Prostate gland (tissue), 2 donors: ENCODE measurements at regions not wholly inside any gene's neighbourhood (a gene's known extent, or its start where the extent isn't known, plus 50 kb on each side); places are given as distances from the start of the nearest gene placed in this dataset.
A peak's percentile ranks its signal among the peaks of the same experiment; 100 is the strongest.

Source experiments
- DNase-seq: peaks from one replicate; pipeline ENCODE4 v3.0.0-alpha.2; 2019; ENCODE audit warnings: low spot score
- H3K27ac ChIP-seq, 2 donors: fragments of 200-600 bp; sonication (generic); 2 replicates each; pipeline ENCODE4 v1.5.1; 2017 to 2019
- H3K27me3 ChIP-seq: fragments of 200-600 bp; sonication (generic); replicated peaks from 2 replicates; pipeline ENCODE4 v1.5.1; 2019; ENCODE audit not compliant: insufficient read depth
- H3K36me3 ChIP-seq, 2 donors: fragments of 200-600 bp; sonication (generic); 1 replicate in 1 of 2; 2 replicates in 1 of 2; pipeline versions ENCODE4 v1.5.1 to v1.8.1; 2017 to 2019
- H3K4me1 ChIP-seq: fragments of 200-600 bp; sonication (generic); replicated peaks from 2 replicates; pipeline ENCODE4 v1.5.1; 2019
- H3K4me3 ChIP-seq, 2 donors: fragments of 200-600 bp; sonication (generic); 2 replicates each; pipeline ENCODE4 v1.5.1; 2017 to 2019
- H3K9me3 ChIP-seq: fragments of 200-600 bp; sonication (generic); 2 replicates; pipeline ENCODE4 v1.5.1; 2017
- POLR2A ChIP-seq: fragments of 450-650 bp; IDR thresholded peaks from one replicate; pipeline ENCODE4 v1.6.1; 2016; ENCODE audit warnings: antibody characterized with exemption, mild to moderate bottlenecking
- POLR2AphosphoS5 ChIP-seq: sonication (generic); formaldehyde crosslinking; IDR thresholded peaks from one replicate; pipeline ENCODE4 v1.6.1; 2017; ENCODE audit warnings: antibody characterized with exemption
- WGBS: methylation state at CpG from one replicate; pipeline ENCODE4 v1.1.5; 2018; 5-methylcytosine and 5-hydroxymethylcytosine counted together
- intact Hi-C: fragments of 100-400 bp; cut with DNase I; formaldehyde crosslinking; loops from one replicate; pipeline ENCODE4 v1.14.2; 2022
- TF ChIP-seq, protein P1 (sequence below), 4 experiments: fragments of 200-600 bp in 2 of 4; fragments of 450-650 bp in 2 of 4; sonication (generic) in 2 of 4; IDR thresholded peaks; 1 replicate in 3 of 4; 2 replicates in 1 of 4; pipeline ENCODE4 v1.5.1; 2016 to 2019; ENCODE audit warnings: antibody characterized with exemption in 4 of 4, mild to moderate bottlenecking in 2 of 4, moderate library complexity in 2 of 4

DNA sequence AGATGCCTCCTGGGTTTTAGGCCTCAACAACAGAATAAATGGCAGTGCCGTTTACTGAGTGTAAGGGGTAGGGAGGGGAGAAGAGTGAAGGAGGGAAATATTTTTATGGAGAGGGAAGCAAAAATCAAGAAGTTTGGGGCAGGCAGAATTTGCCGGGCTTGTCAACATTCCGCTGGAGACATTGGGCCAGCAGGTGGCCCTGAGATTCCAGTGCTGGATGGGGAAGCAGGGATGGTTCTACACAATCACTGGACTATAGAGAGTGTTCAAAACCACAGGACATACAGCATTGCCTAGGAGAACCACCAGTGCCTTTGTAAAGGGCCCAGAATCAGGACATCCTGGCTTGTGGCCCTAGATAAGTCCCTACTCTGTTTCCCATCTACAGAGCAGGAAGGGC lies 598.6 kb upstream of the MGMT start:
- peak; percentile 2 for DNase-seq
- TF ChIP-seq, protein P1, sequence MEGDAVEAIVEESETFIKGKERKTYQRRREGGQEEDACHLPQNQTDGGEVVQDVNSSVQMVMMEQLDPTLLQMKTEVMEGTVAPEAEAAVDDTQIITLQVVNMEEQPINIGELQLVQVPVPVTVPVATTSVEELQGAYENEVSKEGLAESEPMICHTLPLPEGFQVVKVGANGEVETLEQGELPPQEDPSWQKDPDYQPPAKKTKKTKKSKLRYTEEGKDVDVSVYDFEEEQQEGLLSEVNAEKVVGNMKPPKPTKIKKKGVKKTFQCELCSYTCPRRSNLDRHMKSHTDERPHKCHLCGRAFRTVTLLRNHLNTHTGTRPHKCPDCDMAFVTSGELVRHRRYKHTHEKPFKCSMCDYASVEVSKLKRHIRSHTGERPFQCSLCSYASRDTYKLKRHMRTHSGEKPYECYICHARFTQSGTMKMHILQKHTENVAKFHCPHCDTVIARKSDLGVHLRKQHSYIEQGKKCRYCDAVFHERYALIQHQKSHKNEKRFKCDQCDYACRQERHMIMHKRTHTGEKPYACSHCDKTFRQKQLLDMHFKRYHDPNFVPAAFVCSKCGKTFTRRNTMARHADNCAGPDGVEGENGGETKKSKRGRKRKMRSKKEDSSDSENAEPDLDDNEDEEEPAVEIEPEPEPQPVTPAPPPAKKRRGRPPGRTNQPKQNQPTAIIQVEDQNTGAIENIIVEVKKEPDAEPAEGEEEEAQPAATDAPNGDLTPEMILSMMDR (IDR thresholded peaks at IDR 0.05), result no peak
- TF ChIP-seq POLR2A (no peak), POLR2AphosphoS5 (no peak)
- 99% methylated on average over 3 of the region's 3 CpGs for WGBS

DNA sequence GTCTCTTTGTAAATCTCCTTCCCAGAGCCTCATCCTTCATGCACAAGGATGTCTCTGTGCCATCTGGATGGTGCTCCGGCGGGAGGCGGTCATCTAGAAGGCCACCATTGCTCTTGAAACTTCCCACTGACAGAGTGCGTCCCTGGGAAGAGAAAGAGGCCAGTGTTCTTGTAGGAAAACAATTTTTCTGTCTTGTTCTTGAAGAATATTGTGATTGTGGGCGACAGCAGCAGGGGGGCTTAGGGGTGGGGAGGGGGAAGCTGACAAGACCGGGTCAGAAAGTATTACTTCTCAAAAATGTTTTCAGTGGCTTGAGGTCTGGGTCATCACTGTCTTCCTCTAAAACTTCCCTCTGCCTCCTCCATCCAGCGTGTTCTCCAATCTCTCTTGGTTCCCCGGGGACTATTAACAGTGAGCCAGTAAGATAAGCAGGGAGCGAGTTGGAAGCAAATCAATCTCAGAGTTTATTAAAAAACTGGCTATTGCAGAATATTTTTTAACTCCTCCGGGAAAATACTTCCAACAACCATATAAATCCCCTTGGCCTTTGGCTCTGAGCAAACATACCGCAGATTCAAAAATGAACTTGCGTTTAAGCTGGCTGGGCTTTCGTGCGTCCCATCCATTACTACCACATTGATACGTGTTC lies 597.8 kb upstream of the MGMT start:
- H3K27ac ChIP-seq, result no peak overlapping the region
- 77% methylated on average over 15 of the region's 15 CpGs for WGBS
- peaks cover 3% of the 10 kb centered on the region for H3K4me1 ChIP-seq
- TF ChIP-seq, protein P1 (IDR thresholded peaks at IDR 0.05), result no peak
- TF ChIP-seq POLR2AphosphoS5, result no peak
- no peak for TF ChIP-seq POLR2A
- H3K27me3 ChIP-seq, result no peaks in the 10 kb centered on the region
- no peak overlapping the region for H3K4me3 ChIP-seq
- intact Hi-C loops, result loop anchor here (10.0 kb wide), 1 partner anchor 234 kb away; no protein-coding TSS in a partner anchor
- no peak for DNase-seq
- no peaks in the 10 kb centered on the region for H3K36me3 ChIP-seq
- no peaks in the 10 kb centered on the region for H3K9me3 ChIP-seq

More for the DNA sequence above, 598.6 kb upstream of the MGMT start:
- no peaks in the 10 kb centered on the region for H3K9me3 ChIP-seq
- no peaks in the 10 kb centered on the region for H3K27me3 ChIP-seq
- no peak overlapping the region for H3K27ac ChIP-seq
- peaks cover 3% of the 10 kb centered on the region for H3K4me1 ChIP-seq
- no peaks in the 10 kb centered on the region for H3K36me3 ChIP-seq
- no peak overlapping the region for H3K4me3 ChIP-seq
- intact Hi-C loops, result loop anchor here (10.0 kb wide), 1 partner anchor 234 kb away; no protein-coding TSS in a partner anchor

DNA sequence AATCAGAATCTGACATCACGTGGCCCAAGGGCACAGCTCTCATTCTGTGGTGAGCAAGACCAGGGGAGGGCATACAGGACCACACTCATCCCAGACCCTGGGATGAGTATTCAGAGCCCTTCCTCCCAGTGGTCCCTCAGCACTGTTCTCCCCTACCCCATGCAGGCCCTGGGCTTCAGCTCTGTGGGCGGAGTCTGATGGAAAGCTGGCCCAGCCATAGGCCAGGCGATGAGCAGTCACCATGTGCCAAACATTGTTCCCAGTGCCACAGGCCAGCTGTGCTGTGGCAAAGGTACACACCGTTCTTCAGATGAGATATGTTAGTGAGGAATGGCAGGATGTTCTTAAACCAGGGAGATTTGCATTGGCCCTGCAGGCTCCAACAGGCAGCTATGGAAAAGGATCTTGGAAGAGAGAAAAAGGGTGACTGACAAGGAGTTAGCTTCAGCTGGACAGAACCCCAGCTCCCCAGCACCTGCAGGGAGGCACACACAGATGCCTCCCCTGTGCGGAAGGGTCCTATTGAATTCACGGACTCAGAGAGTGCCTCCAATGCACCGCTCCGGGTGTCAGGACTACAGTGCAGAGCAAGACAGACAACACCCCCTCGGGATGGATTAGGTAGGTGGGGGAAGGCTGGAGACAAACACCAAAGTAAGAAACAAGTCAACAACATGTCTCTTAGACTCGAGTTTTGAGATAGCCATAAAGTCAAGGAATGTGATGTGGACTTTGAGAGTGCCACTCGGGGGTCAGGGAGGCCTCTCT lies 596.0 kb upstream of the MGMT start:
- TF ChIP-seq, protein P1 (IDR thresholded peaks at IDR 0.05), result no peak
- TF ChIP-seq POLR2A (no peak), POLR2AphosphoS5 (peak; percentile 29)
- H3K9me3 ChIP-seq, result no peaks in the 10 kb centered on the region
- intact Hi-C loops, result no loop called here
- H3K27me3 ChIP-seq, result no peaks in the 10 kb centered on the region
- H3K4me1 ChIP-seq, result no peaks in the 10 kb centered on the region
- no peak overlapping the region for H3K4me3 ChIP-seq
- no peaks in the 10 kb centered on the region for H3K36me3 ChIP-seq
- WGBS, result 81% methylated on average over 11 of the region's 11 CpGs
- DNase-seq, result no peak
- no peak overlapping the region for H3K27ac ChIP-seq

DNA sequence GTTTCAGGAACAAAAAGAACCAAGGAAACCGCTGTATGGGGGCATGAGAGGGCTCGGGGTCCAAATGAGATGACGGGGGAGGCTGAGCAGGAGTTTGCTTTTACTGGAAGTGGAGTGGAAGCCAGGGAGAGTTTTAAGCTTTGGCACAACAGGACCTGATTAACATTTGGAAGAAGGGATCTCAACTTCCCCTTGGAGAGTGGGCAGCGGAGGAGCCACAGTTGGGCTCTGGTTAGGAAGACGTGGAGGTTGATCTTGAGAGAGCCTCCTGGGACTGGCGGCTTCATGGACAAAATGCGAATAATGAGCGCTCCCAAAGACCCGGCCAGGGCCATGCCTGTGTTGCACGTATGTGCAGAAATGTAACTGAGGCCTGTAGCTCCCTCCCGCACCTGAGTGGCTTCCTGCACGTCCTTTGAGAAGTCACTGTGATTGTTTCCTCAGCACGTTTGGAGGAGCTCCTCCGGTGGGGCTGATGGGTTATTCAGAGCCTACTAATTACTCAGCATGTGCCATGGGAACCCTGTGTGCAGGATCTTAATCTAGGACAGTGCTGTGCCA lies 595.3 kb upstream of the MGMT start:
- H3K36me3 ChIP-seq, result no peaks in the 10 kb centered on the region

More for the DNA sequence above, 595.3 kb upstream of the MGMT start:
- TF ChIP-seq POLR2AphosphoS5 (no peak), POLR2A (no peak)
- TF ChIP-seq, protein P1 (IDR thresholded peaks at IDR 0.05), result no peak
- intact Hi-C loops, result no loop called here
- DNase-seq, result no peak
- WGBS, result 96% methylated on average over 14 of the region's 14 CpGs
- Histone ChIP-seq H3K27me3 (no peaks in the 10 kb centered on the region), H3K4me1 (no peaks in the 10 kb centered on the region), H3K9me3 (no peaks in the 10 kb centered on the region), H3K27ac (no peak overlapping the region), H3K4me3 (no peak overlapping the region)
